Activated CD8-positive, alpha-beta T cell treated with anti-CD3 and anti-CD28 coated beads for 36 hours (primary cell): ENCODE measurements at regions not wholly inside any gene's neighbourhood (a gene's known extent, or its start where the extent isn't known, plus 50 kb on each side); places are given as distances from the start of the nearest gene placed in this dataset.

Experiments
- ATAC-seq: fragments of 200-7000 bp; cut with Tn5 transposase; one replicate; pipeline ENCODE4 v1.10.0; 2021; ENCODE audit warnings: mild to moderate bottlenecking, moderate library complexity
- CTCF ChIA-PET: fragments of 350-600 bp; sonication (Branson Sonifier 250); formaldehyde crosslinking; loops from one replicate; lab custom pipeline; 2021; ENCODE audit warnings: antibody characterized with exemption; lab: Charles Lee
- POLR2A ChIA-PET: fragments of 350-600 bp; sonication (Branson Sonifier 250); formaldehyde crosslinking; loops from one replicate; lab custom pipeline; 2021; ENCODE audit warnings: antibody characterized with exemption; lab: Charles Lee
- DNase-seq: peaks from one replicate; pipeline ENCODE4 v3.0.0-alpha.2; 2020
- H3K27ac Mint-ChIP-seq: one replicate; pipeline ENCODE4 v1.8.0; 2021; ENCODE audit warnings: mild to moderate bottlenecking, mixed read lengths
- H3K27me3 Mint-ChIP-seq: one replicate; pipeline ENCODE4 v1.8.0; 2021; ENCODE audit warnings: mixed read lengths
- H3K36me3 Mint-ChIP-seq: one replicate; pipeline ENCODE4 v1.8.0; 2021; ENCODE audit warnings: low read depth, mixed read lengths
- H3K4me1 Mint-ChIP-seq: one replicate; pipeline ENCODE4 v1.8.0; 2021; ENCODE audit warnings: low read depth, mixed read lengths
- H3K4me3 Mint-ChIP-seq: one replicate; pipeline ENCODE4 v1.8.0; 2021; ENCODE audit warnings: mild to moderate bottlenecking, moderate library complexity, mixed read lengths
- H3K9me3 Mint-ChIP-seq: one replicate; pipeline ENCODE4 v1.8.0; 2021; ENCODE audit warnings: mixed read lengths
- intact Hi-C: fragments of 100-400 bp; cut with micrococcal nuclease; formaldehyde crosslinking; loops from one replicate; pipeline ENCODE4 v1.10.0; 2022
- TF ChIP-seq, protein P1 (sequence below): fragments of 200-600 bp; IDR thresholded peaks from one replicate; pipeline ENCODE4 v1.8.0; 2022; ENCODE audit warnings: antibody characterized with exemption, mild to moderate bottlenecking

DNA sequence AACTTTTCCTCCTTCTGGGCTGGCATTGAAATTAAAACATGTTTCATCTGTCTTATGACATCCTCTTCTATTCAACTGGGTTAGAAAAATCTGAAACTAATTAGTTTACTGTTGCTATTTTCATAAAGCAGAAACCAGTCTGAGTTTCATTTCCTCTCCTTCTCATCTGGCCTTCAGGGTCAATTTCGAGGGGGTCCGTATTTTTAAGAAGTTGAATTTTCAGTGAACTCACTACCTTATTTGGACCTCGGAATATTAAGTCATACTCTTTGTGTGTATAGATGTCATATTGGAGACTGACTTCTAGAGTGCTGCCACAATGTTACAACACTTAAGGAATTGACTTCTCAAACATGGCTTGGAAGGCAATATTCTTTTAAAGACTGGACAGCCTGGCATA, 485.9 kb downstream of the SQOR start:
- TF ChIP-seq, protein P1, sequence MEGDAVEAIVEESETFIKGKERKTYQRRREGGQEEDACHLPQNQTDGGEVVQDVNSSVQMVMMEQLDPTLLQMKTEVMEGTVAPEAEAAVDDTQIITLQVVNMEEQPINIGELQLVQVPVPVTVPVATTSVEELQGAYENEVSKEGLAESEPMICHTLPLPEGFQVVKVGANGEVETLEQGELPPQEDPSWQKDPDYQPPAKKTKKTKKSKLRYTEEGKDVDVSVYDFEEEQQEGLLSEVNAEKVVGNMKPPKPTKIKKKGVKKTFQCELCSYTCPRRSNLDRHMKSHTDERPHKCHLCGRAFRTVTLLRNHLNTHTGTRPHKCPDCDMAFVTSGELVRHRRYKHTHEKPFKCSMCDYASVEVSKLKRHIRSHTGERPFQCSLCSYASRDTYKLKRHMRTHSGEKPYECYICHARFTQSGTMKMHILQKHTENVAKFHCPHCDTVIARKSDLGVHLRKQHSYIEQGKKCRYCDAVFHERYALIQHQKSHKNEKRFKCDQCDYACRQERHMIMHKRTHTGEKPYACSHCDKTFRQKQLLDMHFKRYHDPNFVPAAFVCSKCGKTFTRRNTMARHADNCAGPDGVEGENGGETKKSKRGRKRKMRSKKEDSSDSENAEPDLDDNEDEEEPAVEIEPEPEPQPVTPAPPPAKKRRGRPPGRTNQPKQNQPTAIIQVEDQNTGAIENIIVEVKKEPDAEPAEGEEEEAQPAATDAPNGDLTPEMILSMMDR = no peak
- ATAC-seq (no peak), DNase-seq (no peak)
- Mint-ChIP-seq H3K27ac (no peak overlapping the region), H3K36me3 (no peaks in the 10 kb centered on the region), H3K4me1 (no peaks in the 10 kb centered on the region), H3K4me3 (no peak overlapping the region), H3K9me3 (peaks cover 6% of the 10 kb centered on the region), H3K27me3 (no peaks in the 10 kb centered on the region)
- POLR2A ChIA-PET = no interaction called here
- intact Hi-C loops = no loop called here
- CTCF ChIA-PET = no interaction called here

DNA sequence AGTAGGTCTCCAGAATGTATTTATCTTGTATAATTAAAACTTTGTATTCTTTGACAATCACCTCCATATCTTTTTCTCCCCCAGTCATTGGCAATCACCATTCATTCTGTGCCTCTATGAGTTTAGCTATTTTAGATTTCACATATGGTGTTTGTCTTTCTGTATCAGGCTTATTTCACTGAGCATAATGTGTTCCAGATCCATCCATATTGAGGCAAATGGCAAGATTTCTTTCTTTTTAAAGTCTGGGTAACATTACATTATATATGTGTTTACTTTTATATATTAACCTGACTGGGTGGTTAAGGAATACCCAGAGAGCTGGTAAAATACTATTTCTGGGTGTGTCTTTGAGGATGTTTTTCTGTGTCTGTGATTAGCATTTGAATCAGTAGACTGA, 486.6 kb downstream of the SQOR start:
- Mint-ChIP-seq H3K27me3 (no peaks in the 10 kb centered on the region), H3K4me3 (no peak overlapping the region), H3K27ac (no peak overlapping the region), H3K36me3 (no peaks in the 10 kb centered on the region), H3K4me1 (no peaks in the 10 kb centered on the region), H3K9me3 (peaks cover 9% of the 10 kb centered on the region)
- ChIA-PET POLR2A (no interaction called here), CTCF (no interaction called here)
- ATAC-seq (no peak), DNase-seq (no peak)
- TF ChIP-seq, protein P1 = no peak
- intact Hi-C loops = no loop called here

DNA sequence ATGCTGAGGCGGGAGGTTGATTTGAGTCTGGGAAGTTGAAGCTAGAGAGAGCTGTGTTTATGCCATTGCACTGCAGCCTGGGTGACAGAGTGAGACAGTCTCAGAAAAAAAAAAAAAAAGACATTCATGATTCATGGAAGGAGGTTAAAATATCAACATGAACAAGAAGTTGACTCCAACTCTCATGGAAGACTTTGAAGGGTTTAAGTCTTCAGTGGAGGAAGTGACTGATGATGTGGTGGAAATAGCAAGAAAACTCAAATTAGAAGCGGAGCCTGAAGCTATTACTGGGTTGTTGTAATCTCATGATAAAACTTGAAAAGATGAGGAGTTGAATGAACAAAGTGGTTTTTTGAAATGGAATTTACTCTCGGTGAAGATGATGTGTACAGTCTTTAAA, 491.8 kb downstream of the SQOR start:
- H3K36me3 Mint-ChIP-seq = no peaks in the 10 kb centered on the region
- H3K27me3 Mint-ChIP-seq = no peaks in the 10 kb centered on the region
- ATAC-seq = no peak
- ChIA-PET CTCF (no interaction called here), POLR2A (no interaction called here)
- peaks cover 12% of the 10 kb centered on the region for H3K9me3 Mint-ChIP-seq
- no peaks in the 10 kb centered on the region for H3K4me1 Mint-ChIP-seq
- TF ChIP-seq, protein P1 = no peak
- H3K4me3 Mint-ChIP-seq = no peak overlapping the region
- no peak for DNase-seq
- intact Hi-C loops = no loop called here
- H3K27ac Mint-ChIP-seq = no peak overlapping the region

DNA sequence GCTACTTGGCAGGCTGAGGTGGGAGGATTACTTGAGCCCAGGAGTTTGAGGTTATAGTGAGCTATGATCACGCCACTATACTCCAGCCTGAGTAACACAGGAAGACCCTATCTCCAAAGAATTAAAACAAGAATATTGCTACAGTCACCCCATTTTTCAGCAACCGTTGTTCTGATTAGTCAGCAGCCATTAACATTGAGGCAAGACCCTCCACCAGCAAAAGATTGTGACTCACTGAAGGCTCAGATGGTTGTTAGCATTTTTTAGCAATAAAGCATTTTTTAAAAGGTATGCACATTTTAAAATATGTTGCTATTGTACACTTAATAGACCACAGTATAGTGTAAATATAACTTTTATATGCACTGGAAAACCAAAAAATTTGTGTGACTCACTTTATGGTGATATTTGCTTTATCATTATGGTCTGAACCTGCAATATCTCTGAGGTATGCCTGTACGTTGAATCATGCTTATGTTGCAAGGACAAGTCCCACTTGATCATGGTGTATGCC, 492.6 kb downstream of the SQOR start:
- TF ChIP-seq, protein P1 = no peak
- Mint-ChIP-seq H3K27me3 (no peaks in the 10 kb centered on the region), H3K4me1 (no peaks in the 10 kb centered on the region), H3K36me3 (no peaks in the 10 kb centered on the region), H3K4me3 (no peak overlapping the region), H3K9me3 (peaks cover 16% of the 10 kb centered on the region), H3K27ac (no peak overlapping the region)
- ChIA-PET CTCF (no interaction called here), POLR2A (no interaction called here)
- no peak for ATAC-seq
- intact Hi-C loops = no loop called here
- DNase-seq = no peak

DNA sequence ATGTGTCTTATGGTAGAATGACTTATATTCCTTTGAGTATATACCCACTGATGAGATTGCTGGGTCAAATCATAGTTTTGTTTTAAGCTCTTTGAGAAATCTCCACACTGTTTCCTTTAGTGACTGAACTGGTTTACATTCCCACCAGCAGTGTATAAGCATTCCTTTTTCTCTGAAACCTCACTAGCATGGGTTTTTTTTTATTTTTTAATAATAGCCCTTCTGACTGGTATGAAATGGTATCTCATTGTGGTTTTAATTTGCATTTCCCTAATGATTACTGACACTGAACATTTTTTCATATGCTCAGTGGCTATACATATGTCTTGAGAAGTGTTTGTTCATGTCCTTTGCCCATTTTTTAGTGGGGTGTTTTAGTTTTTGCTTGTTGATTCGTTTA, 494.3 kb downstream of the SQOR start:
- H3K9me3 Mint-ChIP-seq = peaks cover 9% of the 10 kb centered on the region
- TF ChIP-seq, protein P1 = no peak
- DNase-seq = no peak

More for the DNA sequence above, 494.3 kb downstream of the SQOR start:
- Mint-ChIP-seq H3K36me3 (no peaks in the 10 kb centered on the region), H3K4me3 (no peak overlapping the region), H3K27me3 (no peaks in the 10 kb centered on the region), H3K27ac (no peak overlapping the region), H3K4me1 (no peaks in the 10 kb centered on the region)
- intact Hi-C loops = no loop called here
- ChIA-PET CTCF (no interaction called here), POLR2A (no interaction called here)
- ATAC-seq = no peak
